H9 (cell line): ENCODE measurements at regions not wholly inside any gene's neighbourhood (a gene's known extent, or its start where the extent isn't known, plus 50 kb on each side); places are given as distances from the start of the nearest gene placed in this dataset.
"Not testable (repeated sequence)": the region's sequence is repeated elsewhere in the genome, so short reads cannot be mapped to it uniquely, and the experiment has no call there.

ENCODE experiments used
- DNase-seq: peaks from one replicate; pipeline ENCODE4 v3.0.0-alpha.2; 2017
- H2AFZ ChIP-seq: one replicate; pipeline ENCODE4 v1.6.1; 2013; ENCODE audit warnings: mild to moderate bottlenecking, low read length, control low read depth, moderate library complexity
- H2AK5ac ChIP-seq: 2 replicates; pipeline ENCODE4 v1.6.1; 2013; ENCODE audit warnings: low read length, control low read depth, mixed read lengths; ENCODE audit not compliant: insufficient read length
- H2BK120ac ChIP-seq: one replicate; pipeline ENCODE4 v1.6.1; 2013; ENCODE audit warnings: low read depth, mild to moderate bottlenecking, low read length, control low read depth, inconsistent platforms; ENCODE audit not compliant: poor library complexity, severe bottlenecking
- H2BK12ac ChIP-seq: 2 replicates; pipeline ENCODE4 v1.6.1; 2013; ENCODE audit warnings: low read length, control low read depth, mixed read lengths, low read depth; ENCODE audit not compliant: insufficient read length
- H2BK15ac ChIP-seq: 2 replicates; pipeline ENCODE4 v1.6.1; 2013; ENCODE audit warnings: low read depth, low read length, control low read depth
- H2BK20ac ChIP-seq: one replicate; pipeline ENCODE4 v1.6.1; 2013; ENCODE audit warnings: low read depth, mild to moderate bottlenecking, low read length, control low read depth, inconsistent platforms; ENCODE audit not compliant: poor library complexity, severe bottlenecking
- H2BK5ac ChIP-seq: 2 replicates; pipeline ENCODE4 v1.6.1; 2013; ENCODE audit warnings: low read length, control low read depth, mixed read lengths; ENCODE audit not compliant: insufficient read length
- H3K14ac ChIP-seq: 2 replicates; pipeline ENCODE4 v1.6.1; 2013; ENCODE audit warnings: low read length, control low read depth; ENCODE audit not compliant: insufficient read depth
- H3K18ac ChIP-seq: 2 replicates; pipeline ENCODE4 v1.6.1; 2013; ENCODE audit warnings: low read depth, mild to moderate bottlenecking, mixed read lengths, low read length, control low read depth; ENCODE audit not compliant: insufficient read length
- H3K23ac ChIP-seq: 2 replicates; pipeline ENCODE4 v1.6.1; 2013; ENCODE audit warnings: low read length, control low read depth, mixed read lengths, low read depth; ENCODE audit not compliant: insufficient read length
- H3K23me2 ChIP-seq: 2 replicates; pipeline ENCODE4 v1.6.1; 2013; ENCODE audit warnings: low read depth, mild to moderate bottlenecking, mixed read lengths, low read length, control low read depth; ENCODE audit not compliant: insufficient read length, poor library complexity, severe bottlenecking
- H3K27ac ChIP-seq: 2 replicates; pipeline ENCODE4 v1.5.1; 2013; ENCODE audit warnings: low read length, control low read depth, mixed read lengths, low read depth; ENCODE audit not compliant: insufficient read length
- H3K27me3 ChIP-seq: 2 replicates; pipeline ENCODE4 v1.6.1; 2013; ENCODE audit warnings: low read length, control low read depth, inconsistent platforms; ENCODE audit not compliant: insufficient read depth
- H3K4ac ChIP-seq: 2 replicates; pipeline ENCODE4 v1.6.1; 2013; ENCODE audit warnings: low read depth, mild to moderate bottlenecking, control low read depth, inconsistent platforms, low read length, moderate library complexity
- H3K4me1 ChIP-seq: 2 replicates; pipeline ENCODE4 v1.6.1; 2013; ENCODE audit warnings: low read length, control low read depth, inconsistent platforms; ENCODE audit not compliant: insufficient read depth
- H3K4me2 ChIP-seq: 2 replicates; pipeline ENCODE4 v1.6.1; 2013; ENCODE audit warnings: low read length, control low read depth, mixed read lengths; ENCODE audit not compliant: insufficient read length, insufficient read depth
- H3K56ac ChIP-seq: 2 replicates; pipeline ENCODE4 v1.6.1; 2013; ENCODE audit warnings: low read depth, mild to moderate bottlenecking, mixed read lengths, low read length, control low read depth; ENCODE audit not compliant: insufficient read length
- H3K79me1 ChIP-seq: 2 replicates; pipeline ENCODE4 v1.6.1; 2013; ENCODE audit warnings: low read depth, mild to moderate bottlenecking, moderate library complexity, low read length, control low read depth, inconsistent platforms; ENCODE audit not compliant: insufficient read depth, poor library complexity, severe bottlenecking
- H3K79me2 ChIP-seq: 2 replicates; pipeline ENCODE4 v1.6.1; 2013; ENCODE audit warnings: low read length, control low read depth, inconsistent platforms; ENCODE audit not compliant: insufficient read depth
- H3K9ac ChIP-seq: 2 replicates; pipeline ENCODE4 v1.6.1; 2013; ENCODE audit warnings: low read length, control low read depth, mixed read lengths; ENCODE audit not compliant: insufficient read length; ENCODE audit errors: extremely low read depth
- H3K9me3 ChIP-seq: one replicate; pipeline ENCODE4 v1.6.1; 2013; ENCODE audit warnings: low read depth, low read length, inconsistent platforms; ENCODE audit not compliant: control insufficient read depth
- H3T11ph ChIP-seq: one replicate; pipeline ENCODE4 v1.6.1; 2013; ENCODE audit warnings: mild to moderate bottlenecking, low read length, control low read depth, inconsistent platforms
- H4K20me1 ChIP-seq: one replicate; pipeline ENCODE4 v1.6.1; 2013; ENCODE audit not compliant: control insufficient read depth, insufficient read length, insufficient read depth
- H4K5ac ChIP-seq: 2 replicates; pipeline ENCODE4 v1.6.1; 2013; ENCODE audit warnings: low read depth, mild to moderate bottlenecking, mixed read lengths, low read length, control low read depth; ENCODE audit not compliant: insufficient read length
- H4K8ac ChIP-seq: replicated peaks from 2 replicates; pipeline ENCODE4 v1.6.1; 2013; ENCODE audit warnings: low read length, control low read depth, mixed read lengths, low read depth; ENCODE audit not compliant: insufficient read length
- H4K91ac ChIP-seq: 2 replicates; pipeline ENCODE4 v1.6.1; 2013; ENCODE audit warnings: low read depth, mild to moderate bottlenecking, moderate library complexity, mixed read lengths, low read length, control low read depth; ENCODE audit not compliant: insufficient read length
- H3K27ac Mint-ChIP-seq, 3 experiments: 2 replicates in 2 of 3; 3 replicates in 1 of 3; pipeline ENCODE4 v1.8.0; 2020 to 2021; ENCODE audit warnings: mixed read lengths in 3 of 3, mild to moderate bottlenecking in 1 of 3, moderate library complexity in 1 of 3
- H3K27me3 Mint-ChIP-seq: 2 replicates; pipeline ENCODE4 v1.8.0; 2021; ENCODE audit warnings: low read depth, mild to moderate bottlenecking, moderate library complexity, mixed read lengths
- H3K36me3 Mint-ChIP-seq, 3 experiments: 2 replicates in 2 of 3; 3 replicates in 1 of 3; pipeline ENCODE4 v1.8.0; 2020 to 2021; ENCODE audit warnings: low read depth in 3 of 3, mixed read lengths in 3 of 3; ENCODE audit not compliant: insufficient read depth in 1 of 3
- H3K4me1 Mint-ChIP-seq, 2 experiments: 2 replicates each; pipeline ENCODE4 v1.8.0; 2020; ENCODE audit warnings: mixed read lengths in 2 of 2
- H3K4me3 Mint-ChIP-seq, 2 experiments: 2 replicates in 1 of 2; 3 replicates in 1 of 2; pipeline ENCODE4 v1.8.0; 2020 to 2021; ENCODE audit warnings: mild to moderate bottlenecking in 2 of 2, mixed read lengths in 2 of 2, moderate library complexity in 1 of 2
- H3K9me3 Mint-ChIP-seq, 2 experiments: 2 replicates in 1 of 2; 3 replicates in 1 of 2; pipeline ENCODE4 v1.8.0; 2020; ENCODE audit warnings: mild to moderate bottlenecking in 2 of 2, mixed read lengths in 2 of 2, moderate library complexity in 1 of 2
- CTCF ChIP-seq: fragments of 200-600 bp; sonication (generic); conservative IDR thresholded peaks from 3 replicates; pipeline ENCODE4 v1.8.0; 2021; ENCODE audit warnings: antibody characterized with exemption, mild to moderate bottlenecking
- WGBS: extraction: QIAGEN DNeasy Blood & Tissue Kit; methylation state at CpG from one replicate; pipeline ENCODE4 v1.1.7; 2013; ENCODE audit warnings: missing lambda C conversion rate, low lambda C conversion rate, mixed read lengths; ENCODE audit not compliant: insufficient read length; ENCODE audit errors: extremely low coverage; 5-methylcytosine and 5-hydroxymethylcytosine counted together

- no peak overlapping the region for H2BK15ac ChIP-seq
- Mint-ChIP-seq H3K4me1 (no peaks in the 10 kb centered on the region), H3K27me3 (no peaks in the 10 kb centered on the region), H3K36me3 (no peaks in the 10 kb centered on the region), H3K27ac (no peak overlapping the region), H3K4me3 (no peak overlapping the region), H3K9me3 (no peaks in the 10 kb centered on the region)
- H3K9ac ChIP-seq = no peak overlapping the region
- no peaks in the 10 kb centered on the region for H3K9me3 ChIP-seq
- H3K27me3 ChIP-seq = no peaks in the 10 kb centered on the region
- H3K23ac ChIP-seq = no peak overlapping the region
- H3K14ac ChIP-seq = no peak overlapping the region
- no peak overlapping the region for H3K18ac ChIP-seq
- no peak overlapping the region for H2AFZ ChIP-seq
- H3K79me2 ChIP-seq = no peaks in the 10 kb centered on the region
- H2BK5ac ChIP-seq = no peak overlapping the region
- H3K23me2 ChIP-seq = no peaks in the 10 kb centered on the region
- no peak overlapping the region for H3K56ac ChIP-seq
- no peak overlapping the region for H3T11ph ChIP-seq
- no peak overlapping the region for H4K91ac ChIP-seq
- WGBS = no CpG with 5 or more reads among the region's 1 CpG
- no peaks in the 10 kb centered on the region for H4K20me1 ChIP-seq
- H4K5ac ChIP-seq = no peak overlapping the region
- no peaks in the 10 kb centered on the region for H3K79me1 ChIP-seq
- no peak overlapping the region for H2BK20ac ChIP-seq
- no peak overlapping the region for H2BK120ac ChIP-seq
- H3K4ac ChIP-seq = no peak overlapping the region
- H3K4me1 ChIP-seq = no peaks in the 10 kb centered on the region
- H3K4me2 ChIP-seq = no peak overlapping the region
- H3K27ac ChIP-seq = no peak overlapping the region
- no peak overlapping the region for H2BK12ac ChIP-seq
- DNase-seq = no peak
- TF ChIP-seq CTCF = no peak
- H4K8ac ChIP-seq = no peak overlapping the region
- H2AK5ac ChIP-seq = no peak overlapping the region
These were observed 1276.9 kb upstream of the ADGRL2 start for GRCh38 chr1:80523861-80524260.

- H4K91ac ChIP-seq, H3K36me3 Mint-ChIP-seq, H2BK120ac ChIP-seq, H3K4ac ChIP-seq, H3K27me3 ChIP-seq, H4K5ac ChIP-seq, H2BK20ac ChIP-seq, H3K27ac ChIP-seq, H3T11ph ChIP-seq, H3K4me3 Mint-ChIP-seq, H3K79me2 ChIP-seq, H2BK12ac ChIP-seq, H4K8ac ChIP-seq, H3K18ac ChIP-seq, H3K9me3 ChIP-seq, H4K20me1 ChIP-seq, DNase-seq, H2AFZ ChIP-seq, H3K9me3 Mint-ChIP-seq, H3K9ac ChIP-seq, H2BK15ac ChIP-seq, H3K4me1 Mint-ChIP-seq, H3K79me1 ChIP-seq, H3K27ac Mint-ChIP-seq, H2AK5ac ChIP-seq, H3K4me2 ChIP-seq, H2BK5ac ChIP-seq, H3K14ac ChIP-seq, H3K23ac ChIP-seq, H3K23me2 ChIP-seq, H3K4me1 ChIP-seq, H3K27me3 Mint-ChIP-seq, H3K56ac ChIP-seq: not testable (repeated sequence)
These were observed 1277.7 kb upstream of the ADGRL2 start for GRCh38 chr1:80523071-80523470.
